NCI-H446 (cell line): ENCODE measurements at regions not wholly inside any gene's neighbourhood (a gene's known extent, or its start where the extent isn't known, plus 50 kb on each side); places are given as distances from the start of the nearest gene placed in this dataset.
"Not testable (repeated sequence)": the region's sequence is repeated elsewhere in the genome, so short reads cannot be mapped to it uniquely, and the experiment has no call there.

Experiments
- DNase-seq, 2 experiments: peaks; one replicate each; lab custom pipeline; 2025; lab: John Stamatoyannopoulos, UW

GRCh38 chr16:60371591-60371990 is 1637.5 kb upstream of the GOT2 start:
- DNase-seq = no peak

GRCh38 chr16:60367739-60368138 is 1633.6 kb upstream of the GOT2 start:
- DNase-seq = no peak

GRCh38 chr16:60363566-60363965 is 1629.5 kb upstream of the GOT2 start:
- DNase-seq = peak in 1 of 2 experiments; percentile 0

GRCh38 chr16:60359866-60360265 is 1625.8 kb upstream of the GOT2 start:
- DNase-seq = not testable (repeated sequence)

- DNase-seq = not testable (repeated sequence)
Observed at GRCh38 chr16:60359412-60359811, 1625.3 kb upstream of the GOT2 start.

GRCh38 chr16:60357876-60358522 is 1623.9 kb upstream of the GOT2 start:
- DNase-seq = not testable (repeated sequence)

GRCh38 chr16:60346256-60346655 is 1612.1 kb upstream of the GOT2 start:
- DNase-seq = no peak

- no peak for DNase-seq
Observed at GRCh38 chr16:60337671-60338070, 1603.6 kb upstream of the GOT2 start.

- DNase-seq = no peak
Observed at GRCh38 chr16:60331168-60331567, 1597.1 kb upstream of the GOT2 start.

- no peak for DNase-seq
Observed at GRCh38 chr16:60329108-60329507, 1595.0 kb upstream of the GOT2 start.

- no peak for DNase-seq
Observed at GRCh38 chr16:60328152-60328551, 1594.0 kb upstream of the GOT2 start.

- no peak for DNase-seq
Observed at GRCh38 chr16:60318486-60318885, 1584.4 kb upstream of the GOT2 start.

- DNase-seq = no peak
Observed at GRCh38 chr16:60310846-60311445, 1576.8 kb upstream of the GOT2 start.

- no peak for DNase-seq
Observed at GRCh38 chr16:60304720-60305119, 1570.6 kb upstream of the GOT2 start.

- no peak for DNase-seq
Observed at GRCh38 chr16:60304066-60304465, 1570.0 kb upstream of the GOT2 start.

- DNase-seq = no peak
Observed at GRCh38 chr16:60302676-60303075, 1568.6 kb upstream of the GOT2 start.

- DNase-seq = no peak
Observed at GRCh38 chr16:60302261-60302660, 1568.1 kb upstream of the GOT2 start.

GRCh38 chr16:60299241-60299776 is 1565.2 kb upstream of the GOT2 start:
- no peak for DNase-seq

- no peak for DNase-seq
Observed at GRCh38 chr16:60295451-60295850, 1561.3 kb upstream of the GOT2 start.

- no peak for DNase-seq
Observed at GRCh38 chr16:60285794-60286193, 1551.7 kb upstream of the GOT2 start.

GRCh38 chr16:60279061-60279665 is 1545.0 kb upstream of the GOT2 start:
- DNase-seq = no peak

- DNase-seq = no peak
Observed at GRCh38 chr16:60274431-60275019, 1540.4 kb upstream of the GOT2 start.

GRCh38 chr16:60271781-60272180 is 1537.7 kb upstream of the GOT2 start:
- DNase-seq = no peak
